WTC11 (cell line): ENCODE measurements at regions not wholly inside any gene's neighbourhood (a gene's known extent, or its start where the extent isn't known, plus 50 kb on each side); places are given as distances from the start of the nearest gene placed in this dataset.

Source experiments
- ATAC-seq: fragments of 200-7000 bp; cut with Tn5 transposase; 2 replicates; pipeline ENCODE4 v1.10.0; 2021; ENCODE audit warnings: mild to moderate bottlenecking, moderate library complexity
- CTCF ChIA-PET: fragments of 300-600 bp; sonication (Branson Sonifier 250); formaldehyde crosslinking; loops from one replicate; lab custom pipeline; 2021; ENCODE audit warnings: antibody characterized with exemption; lab: Charles Lee
- POLR2A ChIA-PET: fragments of 350-600 bp; sonication (Branson Sonifier 250); formaldehyde crosslinking; loops from one replicate; lab custom pipeline; 2021; ENCODE audit warnings: antibody characterized with exemption; lab: Charles Lee
- DNase-seq: peaks from one replicate; pipeline ENCODE4 v3.0.0; 2021; ENCODE audit warnings: low spot score
- H3K27ac Mint-ChIP-seq: 2 replicates; pipeline ENCODE4 v1.8.0; 2021; ENCODE audit warnings: mixed read lengths
- H3K27me3 Mint-ChIP-seq: 2 replicates; pipeline ENCODE4 v1.8.0; 2021; ENCODE audit warnings: low read depth, mild to moderate bottlenecking, moderate library complexity, mixed read lengths
- H3K36me3 Mint-ChIP-seq: 2 replicates; pipeline ENCODE4 v1.8.0; 2021; ENCODE audit warnings: mixed read lengths
- H3K4me1 Mint-ChIP-seq: 2 replicates; pipeline ENCODE4 v1.8.0; 2022; ENCODE audit warnings: mixed read lengths
- H3K4me3 Mint-ChIP-seq: 2 replicates; pipeline ENCODE4 v1.8.0; 2021; ENCODE audit warnings: mild to moderate bottlenecking, moderate library complexity, mixed read lengths
- H3K9me3 Mint-ChIP-seq: 2 replicates; pipeline ENCODE4 v1.8.0; 2021; ENCODE audit warnings: mixed read lengths
- CREM ChIP-seq: sonication (generic); formaldehyde crosslinking; IDR thresholded peaks from 2 replicates; pipeline ENCODE4 v1.8.1; 2022; ENCODE audit warnings: mild to moderate bottlenecking, missing genetic modification reagents, moderate library complexity
- FOXP1 ChIP-seq: sonication (generic); formaldehyde crosslinking; IDR thresholded peaks from 2 replicates; pipeline ENCODE4 v1.8.0; 2022; ENCODE audit warnings: missing genetic modification reagents, mild to moderate bottlenecking, moderate library complexity, borderline replicate concordance
- GABPB1 ChIP-seq: sonication (generic); formaldehyde crosslinking; IDR thresholded peaks from 2 replicates; pipeline ENCODE4 v1.8.1; 2023; ENCODE audit warnings: mild to moderate bottlenecking, missing genetic modification reagents
- HMGA2 ChIP-seq: fragments of 250-450 bp; sonication (Bioruptor Pico); IDR thresholded peaks from 2 replicates; pipeline ENCODE4 v1.4.0; 2021; ENCODE audit warnings: mild to moderate bottlenecking, moderate library complexity
- KAT7 ChIP-seq: sonication (generic); formaldehyde crosslinking; IDR thresholded peaks from 2 replicates; pipeline ENCODE4 v1.8.1; 2023; ENCODE audit warnings: missing genetic modification reagents, mild to moderate bottlenecking, borderline replicate concordance
- MXD4 ChIP-seq: fragments of 250-450 bp; sonication (Bioruptor Pico); IDR thresholded peaks from 2 replicates; pipeline ENCODE4 v1.8.0; 2021; ENCODE audit warnings: mild to moderate bottlenecking, moderate library complexity, borderline replicate concordance
- NFYB ChIP-seq: sonication (generic); formaldehyde crosslinking; conservative IDR thresholded peaks from 2 replicates; pipeline ENCODE4 v1.8.0; 2022; ENCODE audit warnings: low read depth, missing genetic modification reagents
- NR3C1 ChIP-seq: sonication (generic); formaldehyde crosslinking; conservative IDR thresholded peaks from 2 replicates; pipeline ENCODE4 v1.8.1; 2023; ENCODE audit warnings: low read depth, mild to moderate bottlenecking, missing genetic modification reagents
- PRRX2 ChIP-seq: fragments of 250-450 bp; sonication (Bioruptor Pico); IDR thresholded peaks from 2 replicates; pipeline ENCODE4 v1.8.0; 2021; ENCODE audit warnings: mild to moderate bottlenecking
- SMAD3 ChIP-seq: sonication (generic); formaldehyde crosslinking; IDR thresholded peaks from 2 replicates; pipeline ENCODE4 v1.8.0; 2022; ENCODE audit warnings: missing genetic modification reagents, mild to moderate bottlenecking, borderline replicate concordance
- ZNF219 ChIP-seq: sonication (generic); formaldehyde crosslinking; IDR thresholded peaks from 2 replicates; pipeline ENCODE4 v1.8.0; 2023; ENCODE audit warnings: missing genetic modification reagents, mild to moderate bottlenecking, borderline replicate concordance
- ZNF423 ChIP-seq: fragments of 250-450 bp; sonication (Bioruptor Pico); IDR thresholded peaks from 2 replicates; pipeline ENCODE4 v2.1.2; 2022; ENCODE audit warnings: mild to moderate bottlenecking, moderate library complexity
- TF ChIP-seq, protein P1 (sequence below): fragments of 250-450 bp; sonication (Bioruptor Pico); conservative IDR thresholded peaks from 2 replicates; pipeline ENCODE4 v1.9.0; 2021; ENCODE audit warnings: mild to moderate bottlenecking
- TF ChIP-seq, protein P2 (sequence below): sonication (generic); formaldehyde crosslinking; IDR thresholded peaks from 2 replicates; pipeline ENCODE4 v1.8.0; 2023; ENCODE audit warnings: mild to moderate bottlenecking, missing genetic modification reagents
- TF ChIP-seq, protein P3 (sequence below): sonication (generic); formaldehyde crosslinking; IDR thresholded peaks from 2 replicates; pipeline ENCODE4 v1.8.0; 2023; ENCODE audit warnings: missing genetic modification reagents, mild to moderate bottlenecking, borderline replicate concordance
- TF ChIP-seq, protein P4 (sequence below): sonication (generic); formaldehyde crosslinking; conservative IDR thresholded peaks from 2 replicates; pipeline ENCODE4 v1.8.1; 2022; ENCODE audit warnings: mild to moderate bottlenecking, missing genetic modification reagents
- TF ChIP-seq, protein P5 (sequence below): sonication (generic); formaldehyde crosslinking; IDR thresholded peaks from 2 replicates; pipeline ENCODE4 v1.8.1; 2023; ENCODE audit warnings: mild to moderate bottlenecking, missing genetic modification reagents, moderate library complexity
- TF ChIP-seq, protein P6 (sequence below): sonication (generic); formaldehyde crosslinking; IDR thresholded peaks from 2 replicates; pipeline ENCODE4 v1.8.1; 2023; ENCODE audit warnings: mild to moderate bottlenecking, missing genetic modification reagents

DNA sequence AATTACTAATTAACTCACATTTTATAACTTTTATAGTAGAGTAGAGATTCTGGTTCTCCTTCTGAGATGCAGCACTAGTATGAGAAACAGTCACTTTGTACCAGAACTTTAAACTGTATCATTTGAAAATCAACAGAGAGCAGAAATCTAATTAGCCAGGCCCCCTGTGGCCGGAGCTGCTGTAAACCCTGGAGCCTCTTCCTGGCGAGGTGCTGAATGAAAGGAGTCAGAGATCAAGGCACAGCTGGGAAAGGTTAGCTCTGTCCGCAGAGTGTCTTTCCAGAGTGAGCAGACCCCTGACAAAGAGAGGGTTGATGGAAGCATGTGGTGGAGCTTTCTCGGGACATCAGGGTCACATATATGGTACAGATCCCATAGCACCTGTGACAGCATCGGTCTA lies 703.8 kb downstream of the RFPL4B start:
- peak; percentile 20 for DNase-seq
- CTCF ChIA-PET, result no interaction called here
- Mint-ChIP-seq H3K9me3 (peaks cover 4% of the 10 kb centered on the region), H3K4me3 (no peak overlapping the region; the same call in 1 of the 2 replicates), H3K27me3 (no peaks in the 10 kb centered on the region), H3K36me3 (no peaks in the 10 kb centered on the region), H3K27ac (peak overlapping the region; percentile 74), H3K4me1 (peaks cover 22% of the 10 kb centered on the region)
- peak; percentile 98 for ATAC-seq
- peak; percentile 39; the same call in 1 of the 2 replicates for TF ChIP-seq ZNF423 (CRISPR knock-in tag)
- TF ChIP-seq, protein P1, sequence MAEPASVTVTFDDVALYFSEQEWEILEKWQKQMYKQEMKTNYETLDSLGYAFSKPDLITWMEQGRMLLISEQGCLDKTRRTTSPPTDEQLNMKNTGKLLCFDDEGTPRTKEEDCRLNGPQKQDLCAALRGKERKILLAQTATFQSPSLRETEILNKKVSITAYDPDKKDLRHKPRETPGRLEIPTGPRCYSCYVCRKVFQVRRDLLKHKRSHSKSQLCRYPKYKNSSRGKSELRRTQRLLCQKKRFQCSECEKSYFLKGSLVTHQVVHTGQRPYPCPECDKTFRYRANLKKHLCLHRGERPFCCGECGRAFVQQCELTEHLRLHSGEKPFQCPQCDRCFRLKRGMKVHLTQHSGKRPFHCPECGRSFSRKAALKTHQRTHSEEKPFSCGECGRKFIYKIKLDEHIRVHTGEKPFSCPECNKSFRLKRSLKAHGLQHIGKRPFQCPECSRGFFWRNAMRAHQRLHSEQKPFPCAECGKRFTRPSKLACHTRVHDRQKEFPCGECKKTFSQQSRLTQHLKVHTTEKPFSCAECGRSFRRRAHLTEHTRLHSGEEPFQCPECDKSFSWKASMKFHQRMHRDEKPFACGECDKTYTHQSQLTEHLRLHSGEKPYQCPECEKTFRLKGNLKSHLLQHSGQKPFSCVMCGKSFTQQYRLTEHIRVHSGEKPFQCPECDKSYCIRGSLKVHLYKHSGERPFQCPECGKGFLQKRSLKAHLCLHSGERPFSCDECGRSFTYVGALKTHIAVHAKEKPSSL (CRISPR knock-in tag), result no peak
- TF ChIP-seq CREM (CRISPR knock-in tag), result no peak
- POLR2A ChIA-PET, result no interaction called here

DNA sequence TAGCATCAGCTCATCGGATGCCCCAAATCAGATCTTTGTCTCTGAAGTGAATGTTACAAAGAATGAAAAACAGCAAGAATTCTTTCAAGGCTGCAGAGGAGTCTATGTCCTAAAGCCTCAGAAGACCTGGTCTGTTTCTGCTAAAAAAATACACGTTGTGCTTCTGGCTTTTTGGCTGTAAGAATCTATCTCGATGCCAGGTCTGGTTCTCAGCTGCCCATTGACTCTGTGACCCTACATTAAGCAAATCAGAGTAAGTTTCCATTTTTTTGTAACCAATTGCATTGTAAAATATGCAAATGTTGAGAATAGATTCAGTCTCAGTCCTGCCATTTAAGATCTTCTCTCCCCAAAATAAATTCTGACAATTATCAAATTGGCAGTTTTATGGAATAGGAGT lies 705.4 kb downstream of the RFPL4B start:
- no peak for ATAC-seq
- Mint-ChIP-seq H3K4me1 (peaks cover 22% of the 10 kb centered on the region), H3K9me3 (peaks cover 6% of the 10 kb centered on the region), H3K4me3 (no peak overlapping the region), H3K27ac (no peak overlapping the region), H3K36me3 (no peaks in the 10 kb centered on the region), H3K27me3 (no peaks in the 10 kb centered on the region)
- ChIA-PET POLR2A (no interaction called here), CTCF (no interaction called here)
- DNase-seq, result no peak
- TF ChIP-seq NR3C1 (CRISPR knock-in tag) (no peak), SMAD3 (CRISPR knock-in tag) (no peak), MXD4 (CRISPR knock-in tag) (no peak), FOXP1 (CRISPR knock-in tag) (no peak), NFYB (CRISPR knock-in tag) (no peak), KAT7 (CRISPR knock-in tag) (no peak), GABPB1 (CRISPR knock-in tag) (no peak), ZNF423 (CRISPR knock-in tag) (no peak), HMGA2 (CRISPR knock-in tag) (no peak), ZNF219 (CRISPR knock-in tag) (no peak), PRRX2 (CRISPR knock-in tag) (no peak)
- TF ChIP-seq, protein P2, sequence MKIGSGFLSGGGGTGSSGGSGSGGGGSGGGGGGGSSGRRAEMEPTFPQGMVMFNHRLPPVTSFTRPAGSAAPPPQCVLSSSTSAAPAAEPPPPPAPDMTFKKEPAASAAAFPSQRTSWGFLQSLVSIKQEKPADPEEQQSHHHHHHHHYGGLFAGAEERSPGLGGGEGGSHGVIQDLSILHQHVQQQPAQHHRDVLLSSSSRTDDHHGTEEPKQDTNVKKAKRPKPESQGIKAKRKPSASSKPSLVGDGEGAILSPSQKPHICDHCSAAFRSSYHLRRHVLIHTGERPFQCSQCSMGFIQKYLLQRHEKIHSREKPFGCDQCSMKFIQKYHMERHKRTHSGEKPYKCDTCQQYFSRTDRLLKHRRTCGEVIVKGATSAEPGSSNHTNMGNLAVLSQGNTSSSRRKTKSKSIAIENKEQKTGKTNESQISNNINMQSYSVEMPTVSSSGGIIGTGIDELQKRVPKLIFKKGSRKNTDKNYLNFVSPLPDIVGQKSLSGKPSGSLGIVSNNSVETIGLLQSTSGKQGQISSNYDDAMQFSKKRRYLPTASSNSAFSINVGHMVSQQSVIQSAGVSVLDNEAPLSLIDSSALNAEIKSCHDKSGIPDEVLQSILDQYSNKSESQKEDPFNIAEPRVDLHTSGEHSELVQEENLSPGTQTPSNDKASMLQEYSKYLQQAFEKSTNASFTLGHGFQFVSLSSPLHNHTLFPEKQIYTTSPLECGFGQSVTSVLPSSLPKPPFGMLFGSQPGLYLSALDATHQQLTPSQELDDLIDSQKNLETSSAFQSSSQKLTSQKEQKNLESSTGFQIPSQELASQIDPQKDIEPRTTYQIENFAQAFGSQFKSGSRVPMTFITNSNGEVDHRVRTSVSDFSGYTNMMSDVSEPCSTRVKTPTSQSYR, result no peak
- TF ChIP-seq, protein P3, sequence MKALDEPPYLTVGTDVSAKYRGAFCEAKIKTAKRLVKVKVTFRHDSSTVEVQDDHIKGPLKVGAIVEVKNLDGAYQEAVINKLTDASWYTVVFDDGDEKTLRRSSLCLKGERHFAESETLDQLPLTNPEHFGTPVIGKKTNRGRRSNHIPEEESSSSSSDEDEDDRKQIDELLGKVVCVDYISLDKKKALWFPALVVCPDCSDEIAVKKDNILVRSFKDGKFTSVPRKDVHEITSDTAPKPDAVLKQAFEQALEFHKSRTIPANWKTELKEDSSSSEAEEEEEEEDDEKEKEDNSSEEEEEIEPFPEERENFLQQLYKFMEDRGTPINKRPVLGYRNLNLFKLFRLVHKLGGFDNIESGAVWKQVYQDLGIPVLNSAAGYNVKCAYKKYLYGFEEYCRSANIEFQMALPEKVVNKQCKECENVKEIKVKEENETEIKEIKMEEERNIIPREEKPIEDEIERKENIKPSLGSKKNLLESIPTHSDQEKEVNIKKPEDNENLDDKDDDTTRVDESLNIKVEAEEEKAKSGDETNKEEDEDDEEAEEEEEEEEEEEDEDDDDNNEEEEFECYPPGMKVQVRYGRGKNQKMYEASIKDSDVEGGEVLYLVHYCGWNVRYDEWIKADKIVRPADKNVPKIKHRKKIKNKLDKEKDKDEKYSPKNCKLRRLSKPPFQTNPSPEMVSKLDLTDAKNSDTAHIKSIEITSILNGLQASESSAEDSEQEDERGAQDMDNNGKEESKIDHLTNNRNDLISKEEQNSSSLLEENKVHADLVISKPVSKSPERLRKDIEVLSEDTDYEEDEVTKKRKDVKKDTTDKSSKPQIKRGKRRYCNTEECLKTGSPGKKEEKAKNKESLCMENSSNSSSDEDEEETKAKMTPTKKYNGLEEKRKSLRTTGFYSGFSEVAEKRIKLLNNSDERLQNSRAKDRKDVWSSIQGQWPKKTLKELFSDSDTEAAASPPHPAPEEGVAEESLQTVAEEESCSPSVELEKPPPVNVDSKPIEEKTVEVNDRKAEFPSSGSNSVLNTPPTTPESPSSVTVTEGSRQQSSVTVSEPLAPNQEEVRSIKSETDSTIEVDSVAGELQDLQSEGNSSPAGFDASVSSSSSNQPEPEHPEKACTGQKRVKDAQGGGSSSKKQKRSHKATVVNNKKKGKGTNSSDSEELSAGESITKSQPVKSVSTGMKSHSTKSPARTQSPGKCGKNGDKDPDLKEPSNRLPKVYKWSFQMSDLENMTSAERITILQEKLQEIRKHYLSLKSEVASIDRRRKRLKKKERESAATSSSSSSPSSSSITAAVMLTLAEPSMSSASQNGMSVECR (CRISPR knock-in tag), result no peak
- TF ChIP-seq, protein P4, sequence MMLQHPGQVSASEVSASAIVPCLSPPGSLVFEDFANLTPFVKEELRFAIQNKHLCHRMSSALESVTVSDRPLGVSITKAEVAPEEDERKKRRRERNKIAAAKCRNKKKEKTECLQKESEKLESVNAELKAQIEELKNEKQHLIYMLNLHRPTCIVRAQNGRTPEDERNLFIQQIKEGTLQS (CRISPR knock-in tag), result no peak
- TF ChIP-seq, protein P5, sequence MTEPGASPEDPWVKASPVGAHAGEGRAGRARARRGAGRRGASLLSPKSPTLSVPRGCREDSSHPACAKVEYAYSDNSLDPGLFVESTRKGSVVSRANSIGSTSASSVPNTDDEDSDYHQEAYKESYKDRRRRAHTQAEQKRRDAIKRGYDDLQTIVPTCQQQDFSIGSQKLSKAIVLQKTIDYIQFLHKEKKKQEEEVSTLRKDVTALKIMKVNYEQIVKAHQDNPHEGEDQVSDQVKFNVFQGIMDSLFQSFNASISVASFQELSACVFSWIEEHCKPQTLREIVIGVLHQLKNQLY, result no peak
- TF ChIP-seq, protein P6, sequence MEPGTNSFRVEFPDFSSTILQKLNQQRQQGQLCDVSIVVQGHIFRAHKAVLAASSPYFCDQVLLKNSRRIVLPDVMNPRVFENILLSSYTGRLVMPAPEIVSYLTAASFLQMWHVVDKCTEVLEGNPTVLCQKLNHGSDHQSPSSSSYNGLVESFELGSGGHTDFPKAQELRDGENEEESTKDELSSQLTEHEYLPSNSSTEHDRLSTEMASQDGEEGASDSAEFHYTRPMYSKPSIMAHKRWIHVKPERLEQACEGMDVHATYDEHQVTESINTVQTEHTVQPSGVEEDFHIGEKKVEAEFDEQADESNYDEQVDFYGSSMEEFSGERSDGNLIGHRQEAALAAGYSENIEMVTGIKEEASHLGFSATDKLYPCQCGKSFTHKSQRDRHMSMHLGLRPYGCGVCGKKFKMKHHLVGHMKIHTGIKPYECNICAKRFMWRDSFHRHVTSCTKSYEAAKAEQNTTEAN (CRISPR knock-in tag), result no peak
